K562 (cell line): ENCODE measurements at regions not wholly inside any gene's neighbourhood (a gene's known extent, or its start where the extent isn't known, plus 50 kb on each side); places are given as distances from the start of the nearest gene placed in this dataset.

Source experiments
- KAT7 ChIP-seq: sonication (generic); formaldehyde crosslinking; IDR thresholded peaks from 2 replicates; pipeline ENCODE4 v1.8.0; 2022; ENCODE audit warnings: missing genetic modification reagents, mild to moderate bottlenecking, borderline replicate concordance
- SMARCA5 ChIP-seq: fragments of 450-650 bp; IDR thresholded peaks from 2 replicates; pipeline ENCODE4 v1.6.1; 2016
- ZBED1 ChIP-seq: IDR thresholded peaks from 2 replicates; pipeline ENCODE4 v1.6.1; 2014
- TF ChIP-seq, protein P1 (sequence below), 2 experiments: fragments of 450-650 bp in 1 of 2; sonication (generic) in 1 of 2; formaldehyde crosslinking in 1 of 2; IDR thresholded peaks; 2 replicates each; pipeline versions ENCODE4 v1.7.1 to v1.9.0; 2016 to 2022; ENCODE audit warnings: inconsistent platforms in 1 of 2, mild to moderate bottlenecking in 1 of 2, missing genetic modification reagents in 1 of 2

DNA sequence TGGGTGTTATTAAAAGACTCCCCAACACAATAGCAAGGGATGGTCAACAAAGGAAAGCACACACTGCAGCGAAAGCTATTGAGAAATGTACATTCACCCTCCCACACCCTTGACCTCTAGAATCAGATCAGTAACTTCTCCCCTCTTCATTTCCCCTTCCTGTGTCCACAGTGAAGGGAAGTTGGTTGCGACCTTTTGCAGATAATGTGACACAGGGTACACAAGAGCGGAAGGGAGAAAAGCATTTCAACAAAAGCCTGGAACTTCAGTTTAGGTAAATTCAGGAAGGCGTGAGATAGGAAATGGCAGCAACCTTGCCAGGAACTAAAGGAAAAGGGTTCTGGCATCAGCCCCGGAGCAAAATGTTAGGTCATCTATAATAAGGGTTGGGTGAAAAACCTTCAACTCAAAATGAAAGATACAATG is 899.8 kb downstream of the MCTP2 start (continued):
- TF ChIP-seq, protein P1, sequence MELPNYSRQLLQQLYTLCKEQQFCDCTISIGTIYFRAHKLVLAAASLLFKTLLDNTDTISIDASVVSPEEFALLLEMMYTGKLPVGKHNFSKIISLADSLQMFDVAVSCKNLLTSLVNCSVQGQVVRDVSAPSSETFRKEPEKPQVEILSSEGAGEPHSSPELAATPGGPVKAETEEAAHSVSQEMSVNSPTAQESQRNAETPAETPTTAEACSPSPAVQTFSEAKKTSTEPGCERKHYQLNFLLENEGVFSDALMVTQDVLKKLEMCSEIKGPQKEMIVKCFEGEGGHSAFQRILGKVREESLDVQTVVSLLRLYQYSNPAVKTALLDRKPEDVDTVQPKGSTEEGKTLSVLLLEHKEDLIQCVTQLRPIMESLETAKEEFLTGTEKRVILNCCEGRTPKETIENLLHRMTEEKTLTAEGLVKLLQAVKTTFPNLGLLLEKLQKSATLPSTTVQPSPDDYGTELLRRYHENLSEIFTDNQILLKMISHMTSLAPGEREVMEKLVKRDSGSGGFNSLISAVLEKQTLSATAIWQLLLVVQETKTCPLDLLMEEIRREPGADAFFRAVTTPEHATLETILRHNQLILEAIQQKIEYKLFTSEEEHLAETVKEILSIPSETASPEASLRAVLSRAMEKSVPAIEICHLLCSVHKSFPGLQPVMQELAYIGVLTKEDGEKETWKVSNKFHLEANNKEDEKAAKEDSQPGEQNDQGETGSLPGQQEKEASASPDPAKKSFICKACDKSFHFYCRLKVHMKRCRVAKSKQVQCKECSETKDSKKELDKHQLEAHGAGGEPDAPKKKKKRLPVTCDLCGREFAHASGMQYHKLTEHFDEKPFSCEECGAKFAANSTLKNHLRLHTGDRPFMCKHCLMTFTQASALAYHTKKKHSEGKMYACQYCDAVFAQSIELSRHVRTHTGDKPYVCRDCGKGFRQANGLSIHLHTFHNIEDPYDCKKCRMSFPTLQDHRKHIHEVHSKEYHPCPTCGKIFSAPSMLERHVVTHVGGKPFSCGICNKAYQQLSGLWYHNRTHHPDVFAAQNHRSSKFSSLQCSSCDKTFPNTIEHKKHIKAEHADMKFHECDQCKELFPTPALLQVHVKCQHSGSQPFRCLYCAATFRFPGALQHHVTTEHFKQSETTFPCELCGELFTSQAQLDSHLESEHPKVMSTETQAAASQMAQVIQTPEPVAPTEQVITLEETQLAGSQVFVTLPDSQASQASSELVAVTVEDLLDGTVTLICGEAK (IDR thresholded peaks at IDR 0.05), result peak; percentile 36; the same call in 1 of the 2 replicates
- TF ChIP-seq, protein P1 (CRISPR knock-in tag; IDR thresholded peaks at IDR 0.05), result no peak
- TF ChIP-seq ZBED1 (no peak), SMARCA5 (no peak), KAT7 (no peak)
